Colon (tissue), 2 donors: ENCODE measurements at regions not wholly inside any gene's neighbourhood (a gene's known extent, or its start where the extent isn't known, plus 50 kb on each side); places are given as distances from the start of the nearest gene placed in this dataset.
"Not testable (repeated sequence)": the region's sequence is repeated elsewhere in the genome, so short reads cannot be mapped to it uniquely, and the experiment has no call there.

Experiments used
- FAIRE-seq: peaks from 2 replicates; lab custom pipeline; 2012; peaks lifted over from hg19 to GRCh38; lab: Jason Lieb, UNC
- donor health status: control.
- donor health status: control.

DNA sequence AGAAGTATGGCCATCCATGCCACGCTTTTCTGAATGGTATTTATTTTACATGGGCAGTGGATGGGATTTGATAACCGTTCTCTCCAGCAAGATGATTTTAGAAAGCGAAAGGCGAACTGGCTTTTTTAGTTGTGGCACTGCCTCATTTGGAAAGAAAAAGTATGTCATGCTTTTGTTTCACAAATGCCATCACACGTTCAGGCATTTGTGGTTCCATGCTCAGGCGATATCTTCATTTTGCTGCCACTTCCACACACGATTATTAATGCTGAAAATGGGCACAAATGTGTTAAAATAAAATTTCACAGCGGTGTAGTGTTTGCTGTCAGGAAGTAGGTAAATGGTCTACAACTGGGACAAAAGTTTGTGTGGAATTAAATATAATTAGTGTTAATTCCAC is 328.1 kb downstream of the BCL2L11 start:
- not testable (repeated sequence) for FAIRE-seq

DNA sequence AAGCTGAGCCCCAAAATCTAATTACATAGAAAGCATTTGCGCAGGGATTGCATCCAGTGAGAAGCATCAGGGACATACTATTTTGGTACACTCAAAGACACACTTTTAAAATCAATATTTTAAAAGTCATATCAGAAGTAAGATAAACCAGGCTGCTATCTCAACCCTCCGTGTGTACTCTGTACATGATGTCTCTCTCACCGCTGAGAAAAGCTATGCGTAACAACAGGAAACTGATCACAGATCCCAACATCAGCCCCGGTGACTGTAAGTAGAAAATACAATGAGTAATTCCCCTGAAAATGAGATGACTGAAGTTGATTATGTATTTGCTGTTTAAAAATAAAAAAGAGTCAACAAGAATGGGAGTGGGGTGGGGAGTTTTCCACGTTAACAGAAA is 329.8 kb downstream of the BCL2L11 start:
- FAIRE-seq: not testable (repeated sequence)

DNA sequence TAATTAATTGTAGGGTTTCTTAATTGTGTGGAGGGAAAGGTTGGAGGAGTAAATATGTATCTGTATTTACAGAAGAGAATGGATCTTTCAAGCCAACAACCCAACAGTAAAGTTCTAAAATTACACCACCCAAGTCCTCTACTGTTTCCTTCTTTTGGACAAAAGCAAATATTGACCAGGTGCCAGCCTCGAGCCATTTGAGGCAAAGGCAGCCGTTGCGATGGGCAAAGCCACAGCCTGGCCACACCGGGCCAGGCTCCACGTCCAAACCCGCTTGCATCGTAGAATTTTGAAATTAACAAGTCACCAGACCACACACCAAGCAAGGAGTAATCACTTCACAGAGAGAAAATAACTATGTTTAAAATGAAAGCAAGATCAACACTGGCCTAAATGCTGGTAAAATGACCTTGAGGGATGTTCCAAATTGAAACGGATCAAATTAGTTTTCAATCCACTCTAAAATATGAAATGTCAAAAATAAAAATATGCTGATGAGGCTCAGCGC is 331.0 kb downstream of the BCL2L11 start:
- not testable (repeated sequence) for FAIRE-seq

DNA sequence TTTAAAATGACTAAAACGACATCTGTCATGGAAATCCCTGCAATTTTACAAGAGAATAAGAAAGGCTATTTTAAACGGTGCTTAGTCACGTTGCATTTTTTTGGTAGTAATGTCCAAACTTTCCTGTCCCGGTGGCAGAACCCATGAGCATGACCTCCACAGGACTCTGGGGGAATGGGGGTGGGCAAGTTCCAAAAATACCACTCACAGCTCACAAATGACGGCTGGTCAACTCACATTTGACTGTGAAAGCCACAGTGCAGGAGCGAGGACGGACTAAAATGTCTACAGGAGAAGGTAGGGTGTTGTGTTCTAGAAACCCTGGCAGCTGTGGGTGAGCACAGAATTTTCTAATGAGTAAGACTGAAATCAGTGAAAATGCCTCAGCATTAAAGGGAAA is 331.5 kb downstream of the BCL2L11 start:
- FAIRE-seq: not testable (repeated sequence)

DNA sequence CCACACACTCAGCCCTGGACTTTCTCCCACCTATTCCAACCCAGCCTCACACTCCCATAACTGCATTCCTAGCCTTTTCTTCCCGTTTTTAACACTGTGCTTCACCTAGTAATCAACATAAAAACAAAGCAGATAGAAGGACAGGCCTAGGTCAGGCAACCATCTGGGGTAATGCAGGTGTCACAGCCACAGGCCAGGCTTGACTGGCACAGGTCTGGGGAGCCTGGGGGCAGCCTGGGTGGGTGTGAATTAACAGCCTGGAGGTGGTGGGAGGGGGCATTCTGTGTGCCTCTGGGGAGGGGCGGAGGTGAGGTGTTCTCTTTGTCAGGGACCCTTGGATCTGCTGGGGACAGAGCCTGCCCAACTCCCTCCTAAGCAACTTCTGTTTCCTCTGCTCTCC is 332.6 kb downstream of the BCL2L11 start:
- not testable (repeated sequence) for FAIRE-seq

DNA sequence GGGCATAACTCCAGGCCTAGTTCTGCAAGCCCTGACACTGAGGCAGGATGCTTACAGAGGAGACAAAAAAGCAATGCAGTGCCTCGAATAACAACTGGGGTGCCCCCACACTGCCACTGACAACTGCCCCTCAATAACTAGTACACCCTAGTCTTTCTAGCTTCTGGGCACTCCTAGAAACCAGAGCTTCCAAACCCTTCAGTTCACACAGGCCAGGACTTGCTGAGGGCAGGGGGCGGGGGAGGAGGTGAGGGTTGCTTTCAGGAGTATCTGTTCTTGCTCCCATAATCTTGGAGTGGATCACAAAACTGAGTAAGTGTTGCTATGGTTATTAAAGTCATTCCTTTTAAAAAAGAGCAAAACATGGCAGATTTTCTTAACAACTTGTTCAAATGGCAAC is 333.1 kb downstream of the BCL2L11 start:
- FAIRE-seq: not testable (repeated sequence)

DNA sequence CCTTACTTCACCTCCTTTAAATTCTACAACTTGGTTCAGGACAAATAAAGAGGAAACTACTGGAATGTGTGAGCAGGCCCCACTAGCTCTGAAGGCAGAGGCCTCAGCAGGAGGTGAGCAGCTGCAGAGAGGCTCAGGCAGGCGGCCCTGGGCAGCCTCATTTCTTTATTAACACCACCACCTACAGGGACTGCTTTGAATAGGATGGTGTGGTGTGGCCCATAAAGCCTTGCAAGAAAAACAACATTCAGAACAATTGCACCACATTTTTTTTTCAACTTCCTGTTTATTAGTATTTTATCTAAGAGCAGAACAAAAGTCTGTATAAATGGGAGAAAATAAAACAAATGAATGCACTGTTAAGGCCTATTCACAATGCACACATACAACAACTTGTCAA is 333.7 kb downstream of the BCL2L11 start:
- FAIRE-seq: not testable (repeated sequence)

DNA sequence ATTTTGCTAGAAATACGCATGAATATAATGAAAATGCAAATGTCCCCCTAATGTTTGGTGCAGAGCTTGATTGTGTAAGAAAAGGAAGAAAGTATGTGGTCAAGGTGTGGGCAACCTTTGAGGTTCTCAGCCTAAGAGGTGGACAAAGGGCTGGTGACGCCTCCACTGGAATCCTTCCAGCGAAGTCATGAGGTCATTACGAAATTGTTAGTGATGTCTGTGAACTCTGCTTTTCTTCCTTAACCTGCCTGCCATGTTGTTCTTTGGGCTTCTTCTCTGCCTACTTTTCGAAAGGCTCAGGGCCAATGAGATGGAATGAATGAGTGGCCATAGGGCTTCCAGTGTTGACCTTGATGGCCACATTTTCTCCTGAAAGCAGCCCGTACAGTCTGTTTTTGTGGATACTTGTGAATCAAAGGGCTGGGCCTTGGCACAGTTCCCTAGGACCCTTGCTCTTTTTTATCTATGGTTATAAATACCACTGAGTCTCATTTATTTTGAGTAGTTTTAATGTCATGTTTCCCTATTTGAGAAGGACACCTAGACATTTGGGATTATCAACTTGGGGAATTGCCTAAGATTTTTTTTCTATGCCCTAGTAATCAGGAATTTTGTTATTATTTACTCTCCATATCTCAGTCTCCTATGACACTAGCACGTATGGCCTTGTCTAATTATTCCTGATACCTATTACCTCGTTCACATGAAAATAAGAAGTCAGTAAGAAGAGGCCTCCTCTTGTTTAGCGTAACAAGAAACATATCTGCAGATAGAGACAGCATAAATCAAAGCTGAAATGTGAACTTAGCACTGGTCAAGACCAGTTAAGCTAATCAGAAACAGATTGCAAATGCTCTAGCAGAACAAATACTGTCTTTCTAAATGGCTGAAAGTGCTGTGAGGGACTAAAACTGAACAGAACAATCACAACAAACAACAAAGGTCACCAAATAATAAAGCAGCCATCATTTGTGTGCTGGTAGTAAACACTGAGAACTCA is 334.6 kb downstream of the BCL2L11 start:
- not testable (repeated sequence) for FAIRE-seq

DNA sequence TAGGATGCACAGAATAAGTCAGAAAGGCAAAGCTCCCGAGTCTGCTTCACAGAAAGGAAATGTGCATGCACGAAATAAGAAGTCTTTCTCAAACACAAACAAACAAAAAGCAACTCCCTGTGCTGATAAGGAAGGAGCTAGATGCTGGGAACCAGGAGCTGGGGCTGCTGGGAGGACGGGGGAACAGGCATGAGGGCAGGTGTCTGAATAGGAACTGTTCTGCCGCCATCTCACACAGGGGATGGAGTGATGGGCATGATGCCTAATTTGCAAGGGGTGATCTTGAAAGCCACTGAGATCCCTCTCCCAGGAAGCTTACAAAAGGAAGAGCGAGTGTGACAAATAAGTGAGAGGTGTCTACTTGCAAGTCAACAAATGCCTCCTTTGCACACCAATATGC is 336.5 kb downstream of the BCL2L11 start:
- not testable (repeated sequence) for FAIRE-seq

DNA sequence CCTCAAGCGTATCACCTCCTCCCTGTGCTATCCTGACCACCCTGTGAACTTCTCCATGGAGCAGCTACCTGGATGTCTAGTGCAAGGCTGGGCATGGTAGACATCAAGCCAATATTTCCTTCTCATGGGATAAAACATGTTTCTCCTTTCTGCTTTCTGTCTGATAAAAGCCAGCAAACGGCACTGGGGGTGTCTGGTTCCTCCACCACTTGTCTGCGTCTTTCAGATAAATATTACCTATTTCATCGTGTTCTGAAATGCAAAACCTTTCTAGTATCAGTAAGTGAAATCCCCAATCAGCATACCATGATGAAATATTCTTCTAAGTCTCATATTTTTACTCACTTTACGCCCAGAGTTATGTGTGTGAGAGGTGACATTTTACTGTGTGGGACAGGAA is 340.2 kb downstream of the BCL2L11 start:
- FAIRE-seq: not testable (repeated sequence)

DNA sequence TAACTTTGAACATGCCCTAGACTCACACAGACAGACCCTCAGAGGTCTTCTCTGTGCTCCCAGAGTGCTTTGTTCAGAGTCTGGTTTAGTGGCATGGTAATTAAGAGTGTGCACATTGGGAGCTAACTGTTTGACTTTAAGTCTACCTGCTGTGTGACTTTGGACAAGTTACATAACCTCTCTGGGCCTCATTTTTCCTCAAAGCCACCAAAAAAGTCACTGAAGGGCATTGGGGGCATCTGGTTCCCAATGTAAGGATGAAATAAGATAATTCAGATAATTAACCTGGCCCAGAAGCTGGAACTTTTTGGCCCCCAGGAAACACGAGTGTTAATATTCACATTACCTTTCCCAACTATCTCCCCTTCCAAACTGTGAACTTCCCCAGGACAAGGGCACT is 341.1 kb downstream of the BCL2L11 start:
- not testable (repeated sequence) for FAIRE-seq

DNA sequence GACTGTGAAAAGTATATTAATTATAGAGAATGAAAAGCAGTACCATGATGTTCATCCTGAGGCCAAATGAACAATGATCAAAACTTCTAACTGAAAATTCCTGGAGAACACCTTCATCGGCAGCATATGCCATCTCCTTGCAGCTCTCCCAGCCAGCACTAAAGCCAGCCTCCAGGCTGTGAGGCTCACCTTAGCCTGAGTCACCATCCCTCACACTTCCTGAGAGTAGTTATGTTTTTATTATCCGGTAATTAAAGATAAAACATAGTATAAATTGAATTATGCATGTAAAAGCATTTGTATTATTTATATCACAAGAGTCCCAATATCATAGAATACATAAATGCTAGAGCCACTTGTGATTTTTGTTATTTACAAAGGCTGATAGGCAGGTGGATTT is 341.9 kb downstream of the BCL2L11 start:
- not testable (repeated sequence) for FAIRE-seq

DNA sequence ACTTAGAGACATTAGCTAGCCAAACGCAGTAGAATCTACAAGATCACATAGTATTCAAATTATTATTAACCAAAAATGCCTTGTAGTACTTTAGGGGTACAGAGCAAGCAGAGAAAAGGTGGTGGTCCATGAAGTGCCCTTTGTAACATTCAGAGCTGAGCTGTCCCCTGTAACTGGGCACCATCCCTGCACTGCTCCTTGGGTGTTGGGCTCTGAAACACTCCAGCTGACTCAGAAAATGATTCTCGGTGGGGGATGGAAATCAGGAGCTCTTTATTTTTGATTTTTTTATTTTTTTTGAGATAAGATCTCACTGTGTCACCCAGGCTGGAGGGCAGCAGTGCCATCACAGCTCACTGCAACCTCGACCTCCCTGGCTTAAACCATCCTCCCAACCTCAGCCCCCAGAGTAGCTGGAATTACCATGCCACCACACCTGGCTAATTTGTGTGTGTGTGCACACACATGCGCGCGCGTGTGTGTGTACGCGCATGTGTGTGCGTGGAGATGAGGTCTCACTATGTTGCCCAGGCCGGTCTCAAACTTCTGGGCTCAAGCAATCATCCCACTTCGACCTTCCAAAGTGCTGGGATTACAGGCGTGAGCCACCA is 342.6 kb downstream of the BCL2L11 start:
- not testable (repeated sequence) for FAIRE-seq

DNA sequence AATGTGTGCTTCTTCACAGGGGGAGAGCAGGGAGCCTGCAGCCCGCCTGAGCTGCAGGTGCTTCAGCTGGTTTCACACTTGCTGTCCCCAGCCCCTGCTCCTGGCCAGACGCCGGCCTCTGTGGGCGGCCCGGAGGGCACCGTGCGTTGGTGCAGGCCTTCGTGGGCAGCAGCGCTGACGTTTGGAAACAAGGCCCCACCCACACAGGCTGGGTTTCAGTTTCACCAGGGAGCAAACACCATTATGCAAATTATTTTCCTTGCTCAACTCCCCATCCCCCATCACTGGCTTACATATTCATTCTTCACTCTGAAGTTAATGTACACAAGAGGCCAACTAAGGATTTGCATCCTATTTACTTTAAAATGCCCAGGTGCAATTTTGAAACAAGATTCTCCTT is 343.2 kb downstream of the BCL2L11 start:
- FAIRE-seq: not testable (repeated sequence)

DNA sequence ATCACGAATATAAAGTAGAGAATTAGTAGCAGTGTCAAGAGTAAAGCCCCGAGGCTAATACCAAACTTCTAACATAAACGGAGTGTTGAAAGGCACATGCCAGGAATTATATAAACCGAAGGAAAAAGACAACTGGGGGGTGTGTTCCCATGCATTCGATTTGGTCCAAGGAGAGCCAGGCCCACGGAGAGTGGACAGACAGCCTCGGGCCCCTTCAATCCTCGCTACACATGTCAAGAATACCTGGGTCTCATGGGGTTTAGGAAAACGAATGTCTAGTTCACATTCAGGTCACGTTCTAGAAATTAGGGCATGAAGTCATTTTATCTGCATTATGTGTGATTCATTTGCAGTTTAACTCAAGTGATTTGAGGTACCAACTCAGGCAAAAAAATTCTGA is 343.7 kb downstream of the BCL2L11 start:
- FAIRE-seq: not testable (repeated sequence)

DNA sequence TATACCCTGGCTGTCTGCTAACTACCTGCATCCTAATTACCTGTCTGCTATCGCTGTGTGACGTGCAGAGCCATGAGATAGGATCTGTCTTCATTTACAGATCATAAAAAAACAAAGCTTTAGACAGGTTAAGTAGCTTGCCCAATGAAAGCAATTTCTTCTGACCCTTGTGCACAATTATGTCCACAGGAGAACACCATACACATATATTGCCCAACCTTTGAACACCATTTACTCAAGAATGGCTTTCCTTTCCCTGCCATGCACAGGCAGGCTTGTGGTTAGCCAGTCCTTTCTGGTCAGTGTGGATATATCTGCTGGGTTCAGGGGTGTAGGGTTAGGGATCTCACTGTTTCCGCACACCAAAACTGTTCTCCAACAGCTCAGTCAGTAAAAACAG is 344.8 kb downstream of the BCL2L11 start:
- FAIRE-seq: not testable (repeated sequence)

DNA sequence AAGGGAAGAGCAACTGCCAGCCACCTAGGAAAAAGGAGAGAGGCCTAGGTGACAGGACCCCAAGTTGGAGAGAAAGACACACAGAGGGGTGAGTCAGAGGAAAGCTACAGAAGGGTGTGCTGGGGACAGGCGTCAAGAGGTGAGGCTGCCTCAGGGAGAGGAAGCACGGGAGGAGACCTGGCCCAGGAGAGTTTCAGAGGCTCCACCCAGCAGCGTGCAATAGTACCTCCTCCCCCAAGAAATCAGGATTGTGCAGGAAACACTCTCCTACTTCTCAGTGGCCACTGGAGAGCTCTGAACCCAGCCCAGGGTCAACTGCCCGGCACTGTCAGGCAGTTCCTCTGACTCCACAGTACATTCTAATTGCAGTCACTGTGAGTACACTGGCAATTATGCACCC is 346.0 kb downstream of the BCL2L11 start:
- FAIRE-seq: not testable (repeated sequence)

DNA sequence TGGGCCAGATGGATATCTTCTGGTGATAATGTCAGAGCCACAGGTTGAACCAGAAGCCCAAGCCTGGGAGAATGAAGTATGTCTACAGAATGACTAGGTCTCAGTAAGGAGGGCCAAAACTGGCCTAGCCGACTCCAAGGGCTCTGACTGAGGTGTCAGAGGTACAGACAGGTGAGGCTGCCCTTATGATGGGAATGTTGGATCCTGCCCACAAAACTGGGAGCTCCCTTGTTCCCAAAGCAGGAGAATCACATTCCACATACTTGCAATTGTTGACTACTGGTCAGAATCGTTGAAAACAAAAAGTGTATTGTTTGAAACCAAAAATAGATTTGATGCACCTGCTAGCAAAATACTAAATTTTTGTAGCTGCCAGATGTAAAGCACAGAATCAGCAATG is 350.2 kb downstream of the BCL2L11 start:
- not testable (repeated sequence) for FAIRE-seq

DNA sequence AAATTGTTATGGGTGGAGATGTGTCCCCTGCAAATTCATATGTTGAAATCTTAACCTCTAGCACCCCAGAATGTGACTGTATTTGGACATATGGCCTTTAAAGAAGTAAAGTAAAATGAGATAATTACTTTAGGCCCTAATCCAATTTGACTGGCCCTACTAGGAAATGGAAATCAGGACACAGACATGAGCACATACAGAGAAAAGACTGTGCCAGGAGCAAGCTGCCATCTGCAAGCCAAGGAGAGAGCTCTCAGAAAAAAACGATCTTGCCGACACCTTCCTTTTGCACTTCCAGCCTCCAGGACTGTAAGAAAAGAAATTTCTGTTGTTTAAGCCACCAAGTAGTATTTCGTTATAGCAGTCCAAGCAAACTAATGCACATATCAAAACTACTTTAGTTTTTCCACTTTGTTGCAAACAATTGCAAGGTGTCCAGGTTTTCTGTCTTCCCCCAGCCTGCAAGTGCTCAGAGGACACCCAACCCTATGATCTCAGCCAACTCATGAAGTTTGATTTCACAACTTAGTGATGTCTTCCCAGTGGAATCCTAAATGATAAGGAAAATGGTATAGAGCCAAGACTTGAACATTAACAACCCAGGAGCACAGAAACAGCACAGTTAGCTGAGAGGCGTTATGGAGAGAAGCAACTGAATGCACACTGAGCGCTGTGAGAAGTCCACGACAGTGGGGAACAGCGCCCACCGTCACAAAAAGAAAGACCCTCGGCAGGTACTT is 351.2 kb downstream of the BCL2L11 start:
- not testable (repeated sequence) for FAIRE-seq

DNA sequence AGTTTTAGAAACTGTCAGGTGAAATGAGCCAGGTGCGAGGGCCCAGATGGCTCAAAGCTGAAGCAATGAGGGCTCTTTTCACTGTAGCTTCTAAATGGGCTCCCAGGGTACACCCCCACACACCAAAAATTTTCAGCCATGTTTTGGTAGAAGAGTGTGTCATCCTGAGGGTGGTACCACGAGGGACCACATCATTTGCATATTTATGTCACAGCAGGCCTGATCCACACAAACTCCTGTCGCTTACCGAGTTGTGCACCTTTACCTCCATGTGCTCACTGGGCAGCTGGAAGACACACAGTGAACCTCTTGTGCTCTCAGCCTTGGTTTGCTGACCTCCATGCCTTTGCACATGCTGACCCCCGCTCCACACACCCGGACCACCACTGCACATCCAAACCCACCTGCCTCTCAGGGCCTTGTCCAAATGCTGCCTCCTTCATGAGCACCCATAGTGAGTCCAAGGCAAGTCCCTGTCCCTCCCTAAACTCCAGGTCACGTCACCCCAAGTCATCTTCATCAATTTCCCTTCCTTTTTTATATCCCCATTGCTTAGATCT is 352.2 kb downstream of the BCL2L11 start:
- FAIRE-seq: not testable (repeated sequence)

DNA sequence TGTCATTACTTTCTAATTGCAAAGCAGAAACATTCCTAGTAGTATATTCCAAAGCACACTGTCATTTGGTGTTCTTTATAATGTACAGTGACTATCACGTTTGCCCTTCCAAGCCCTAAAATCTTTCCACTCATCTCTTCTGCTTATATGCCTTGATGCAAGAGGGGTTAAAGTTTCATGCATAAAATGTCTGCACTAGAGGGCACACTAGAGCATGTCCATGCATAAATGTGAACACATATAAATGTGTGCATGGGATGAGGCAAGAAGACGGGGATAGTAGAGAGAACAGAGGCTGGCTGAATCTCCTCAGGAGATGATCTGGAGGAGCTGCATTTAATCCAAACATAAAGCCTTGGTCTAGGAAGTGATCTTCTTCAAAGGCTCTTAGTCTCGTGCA is 352.8 kb downstream of the BCL2L11 start:
- FAIRE-seq: not testable (repeated sequence)

DNA sequence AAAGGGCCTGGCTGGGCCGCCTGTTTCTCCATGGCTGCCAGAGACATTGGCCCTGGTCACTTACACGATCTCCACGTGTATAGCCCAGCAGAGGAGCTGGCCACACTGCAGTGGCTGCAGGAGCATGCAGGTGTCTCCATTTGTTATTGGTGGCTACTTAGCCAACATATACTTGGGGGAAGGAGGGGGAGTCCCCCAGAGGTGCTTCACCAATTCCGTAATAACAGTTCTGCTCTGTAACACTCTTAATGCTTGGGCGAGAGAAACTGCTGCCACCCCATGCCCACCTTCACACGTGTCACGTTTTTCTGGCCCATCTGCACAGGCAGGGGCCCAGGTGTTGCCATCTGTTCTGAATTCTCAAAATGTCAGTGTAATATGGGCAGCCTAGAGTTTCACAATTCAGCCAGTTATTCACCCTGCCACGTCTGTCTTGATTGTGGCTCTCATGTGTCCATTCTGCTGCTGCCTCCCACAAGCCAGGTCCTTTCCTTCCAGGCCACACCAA is 353.5 kb downstream of the BCL2L11 start:
- not testable (repeated sequence) for FAIRE-seq
